HG03159 (cell line): ENCODE measurements at regions not wholly inside any gene's neighbourhood (a gene's known extent, or its start where the extent isn't known, plus 50 kb on each side); places are given as distances from the start of the nearest gene placed in this dataset.

Source experiments
- ATAC-seq: cut with Tn5 transposase; IDR thresholded peaks from one replicate; pipeline ENCODE4 v1.9.1; 2021; ENCODE audit warnings: mild to moderate bottlenecking, moderate library complexity; ENCODE audit not compliant: unreplicated experiment

DNA sequence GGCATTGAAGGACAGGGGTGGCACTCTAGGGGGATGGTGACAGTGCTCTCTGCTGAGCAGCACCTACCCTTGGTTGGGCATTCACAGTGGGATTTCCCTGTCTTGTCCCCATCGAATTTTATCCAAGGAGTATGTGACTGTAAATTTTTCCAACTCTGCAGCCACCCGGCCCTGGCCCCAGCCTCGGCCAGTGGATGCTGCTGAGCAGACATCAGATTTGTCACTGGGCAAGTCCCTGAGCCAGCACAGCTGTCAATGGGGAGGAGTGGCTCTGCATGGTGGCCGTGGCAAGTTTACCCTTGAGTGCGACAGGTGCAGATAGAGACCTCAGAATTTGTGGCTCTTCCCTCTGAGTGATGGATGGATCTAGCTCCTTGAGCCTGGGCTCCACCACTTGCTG lies 240.2 kb upstream of the CSF3R start:
- ATAC-seq: no peak

DNA sequence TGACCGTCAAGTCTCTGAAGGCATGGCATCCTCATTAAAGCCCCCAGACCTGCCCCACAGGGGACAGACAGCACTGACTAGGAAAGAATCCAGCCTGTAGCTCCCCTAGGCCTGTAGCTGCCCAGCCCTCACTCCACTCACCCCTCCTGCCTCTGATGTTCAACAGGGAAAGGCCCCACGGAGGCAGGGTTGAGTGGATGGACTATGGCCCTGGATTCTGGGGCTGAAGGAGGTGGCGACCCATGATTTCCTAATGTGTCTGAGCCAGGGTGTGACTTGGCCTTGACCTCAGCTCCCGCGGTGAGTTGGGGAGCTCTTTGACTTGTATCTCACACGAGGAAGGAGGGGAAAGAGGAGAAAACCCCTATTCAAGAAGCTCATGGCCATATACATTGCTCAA lies 238.5 kb upstream of the CSF3R start:
- ATAC-seq: no peak

DNA sequence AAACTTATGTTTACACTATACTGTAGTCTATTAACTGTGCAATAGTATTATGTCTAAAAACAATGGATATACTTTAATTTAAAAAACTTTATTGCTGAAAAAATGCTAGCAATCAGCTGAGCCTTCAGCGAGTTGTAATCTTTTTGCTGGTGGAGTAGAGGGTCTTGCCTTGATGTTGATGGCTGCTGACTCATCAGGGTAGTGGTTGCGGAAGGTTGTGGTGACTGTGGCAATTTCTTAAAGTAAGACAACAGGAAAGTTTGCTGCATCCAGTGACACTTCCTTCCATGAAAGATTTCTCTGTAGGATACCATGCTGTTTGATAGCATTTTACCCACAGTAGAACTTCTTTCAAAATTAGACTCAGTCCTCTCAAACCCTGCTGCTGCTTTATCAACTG lies 234.7 kb upstream of the CSF3R start:
- no peak for ATAC-seq

DNA sequence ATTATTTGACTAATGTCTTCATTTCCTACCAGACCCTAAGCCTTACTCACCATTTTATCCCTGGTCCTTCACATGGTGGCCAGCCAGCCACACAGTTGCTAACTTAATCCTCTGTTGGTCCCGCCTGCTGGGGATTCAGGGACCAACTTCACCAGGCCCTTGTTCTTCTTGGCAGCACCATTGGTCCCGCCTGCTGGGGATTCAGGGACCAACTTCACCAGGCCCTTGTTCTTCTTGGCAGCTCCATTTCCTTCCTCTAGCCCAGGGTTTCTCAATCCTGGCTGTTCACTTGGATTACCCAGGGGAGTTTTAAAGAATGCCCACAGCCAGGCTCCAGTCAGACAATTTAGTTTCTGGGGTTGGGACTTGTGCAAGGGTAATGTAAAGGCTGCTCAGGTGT lies 233.1 kb upstream of the CSF3R start:
- ATAC-seq: no peak

DNA sequence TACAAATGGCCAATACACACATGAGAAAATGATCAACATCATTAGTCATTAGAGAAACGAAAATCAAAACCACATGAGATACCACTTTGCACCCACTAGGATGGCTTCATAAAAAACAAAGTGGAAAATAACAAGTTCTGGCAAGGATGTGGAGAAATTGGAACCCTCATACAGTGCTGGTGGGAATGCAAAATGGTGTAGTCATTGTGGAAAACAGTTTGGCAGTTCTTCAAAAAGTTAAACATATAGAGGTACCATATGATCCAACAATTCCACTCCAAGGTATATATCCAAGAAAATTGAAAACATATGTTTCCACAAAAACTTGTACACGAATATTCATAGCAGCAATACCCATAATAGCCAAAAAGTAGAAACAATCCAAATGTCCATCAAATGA lies 231.6 kb upstream of the CSF3R start:
- no peak for ATAC-seq

DNA sequence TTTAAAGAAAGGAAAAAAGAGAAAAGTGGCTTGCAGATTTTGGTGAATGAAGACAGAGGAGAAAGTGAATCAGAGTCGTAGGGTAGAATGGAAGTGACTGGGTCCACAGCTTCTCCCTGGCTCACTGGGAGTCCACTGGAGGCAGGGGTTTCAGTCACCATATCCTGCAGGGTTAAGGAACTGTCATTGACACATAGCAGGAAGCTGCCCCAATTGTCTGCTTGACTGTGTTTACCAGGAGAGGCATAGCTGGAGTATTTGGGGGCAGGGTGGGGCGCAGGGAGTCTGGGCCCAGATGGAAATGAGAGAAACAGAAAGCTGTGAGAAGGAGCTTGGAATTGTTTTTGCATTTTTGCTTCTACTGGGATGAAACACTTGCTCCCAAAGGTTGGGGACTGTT lies 228.8 kb upstream of the CSF3R start:
- no peak for ATAC-seq

DNA sequence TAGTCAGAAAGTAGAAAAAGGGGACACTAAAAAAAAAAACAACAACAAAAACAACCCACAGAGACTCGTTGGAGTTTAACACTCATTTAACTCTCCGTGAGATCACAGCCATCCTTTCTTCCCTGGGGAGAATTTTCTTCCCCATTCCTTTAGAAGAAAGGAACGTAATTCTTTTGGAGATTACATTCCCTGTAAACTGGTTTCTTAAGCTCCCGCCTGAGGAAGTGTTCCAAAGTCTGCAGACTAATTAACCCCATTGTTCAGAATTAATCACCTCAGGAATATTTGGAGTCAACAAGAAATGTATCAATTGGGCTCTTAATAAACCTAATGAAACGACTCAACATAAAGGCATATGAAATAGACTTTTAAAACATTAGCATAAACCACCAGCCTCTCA lies 228.2 kb upstream of the CSF3R start:
- ATAC-seq: no peak

DNA sequence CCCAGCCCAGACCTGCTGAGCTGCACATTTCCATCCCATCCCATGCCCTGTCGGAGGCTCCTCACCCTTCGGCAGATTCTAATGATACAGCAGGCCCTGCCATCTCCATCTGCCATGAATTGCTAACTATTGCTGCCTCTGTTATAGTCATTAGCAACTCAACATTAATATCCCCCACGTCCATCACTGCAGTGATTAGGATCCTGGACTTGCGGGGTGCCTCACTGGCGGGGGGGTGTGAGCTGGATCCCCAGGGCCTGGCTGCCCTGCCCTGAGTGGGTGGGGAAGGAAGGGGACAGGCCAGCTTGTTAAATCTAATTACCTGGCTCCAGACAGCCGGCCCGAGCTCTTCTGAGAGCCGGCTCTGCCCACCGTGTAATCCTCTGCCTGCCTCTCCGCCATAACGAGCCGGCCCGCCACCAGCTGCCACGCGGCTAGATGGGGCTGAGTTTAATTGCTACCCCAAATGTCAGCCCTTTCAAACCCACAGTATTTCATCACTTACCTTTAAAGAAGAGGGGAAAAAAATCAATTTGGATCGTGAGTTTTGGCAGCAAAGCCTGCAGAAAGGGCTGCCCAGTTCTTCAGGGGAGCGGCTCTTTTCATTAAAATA lies 227.3 kb upstream of the CSF3R start:
- no peak for ATAC-seq

DNA sequence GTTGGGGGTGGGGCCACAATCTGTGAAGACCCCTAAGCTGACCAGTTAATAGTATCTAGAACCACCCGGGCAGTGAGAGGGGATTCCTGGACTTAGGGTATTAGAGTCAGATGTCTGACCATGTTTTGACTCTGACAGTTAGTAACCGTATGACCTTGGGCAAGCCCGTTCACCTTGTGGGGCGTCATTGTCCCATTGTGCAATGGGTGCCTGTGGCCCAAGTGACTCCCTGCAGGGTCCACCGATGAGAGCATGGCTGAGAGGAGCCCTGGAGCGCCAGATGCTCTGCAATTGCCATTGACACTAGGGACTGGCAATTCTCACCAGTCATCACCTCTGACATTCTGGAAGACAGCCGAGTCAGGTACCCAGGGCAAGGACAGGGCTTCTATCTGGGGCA lies 225.9 kb upstream of the CSF3R start:
- ATAC-seq: no peak

DNA sequence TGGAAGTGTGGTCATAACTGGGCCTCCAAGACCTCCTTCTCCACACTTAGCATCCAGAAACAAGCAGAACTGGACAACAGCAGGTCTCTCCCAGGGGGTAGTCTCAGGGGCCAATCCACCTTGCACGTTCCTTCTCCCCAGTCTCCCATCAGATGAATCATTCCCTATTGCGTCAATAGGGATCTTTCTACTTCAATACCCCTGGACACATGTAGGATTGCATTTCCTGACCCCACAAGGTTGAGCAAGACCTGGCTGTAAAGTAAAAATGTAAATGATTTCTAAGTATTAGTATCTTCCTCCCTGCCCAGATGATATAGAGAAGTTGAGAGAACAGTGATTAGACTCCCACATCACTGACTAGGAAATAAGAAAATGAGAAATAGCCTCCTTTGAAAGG lies 224.5 kb upstream of the CSF3R start:
- no peak for ATAC-seq

DNA sequence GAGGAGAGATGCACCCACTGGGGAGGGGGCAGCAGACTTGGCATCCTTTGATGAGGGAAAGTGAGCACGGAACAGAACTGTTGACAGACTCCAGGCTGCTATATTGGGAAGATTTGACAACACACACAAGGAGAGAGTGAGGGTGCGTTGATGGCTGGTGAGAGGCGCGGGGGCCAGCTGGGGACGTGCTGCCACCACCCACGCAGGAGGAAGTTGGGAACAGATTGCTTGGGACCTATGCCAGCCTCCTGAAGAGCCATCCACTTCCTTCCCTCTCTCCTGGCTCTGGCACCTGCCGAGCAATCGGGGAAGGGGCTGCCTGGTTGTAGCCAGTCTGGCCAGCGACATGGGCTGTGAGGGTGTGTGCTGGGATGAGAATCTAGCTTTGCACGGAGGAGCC lies 223.7 kb upstream of the CSF3R start:
- ATAC-seq: no peak

DNA sequence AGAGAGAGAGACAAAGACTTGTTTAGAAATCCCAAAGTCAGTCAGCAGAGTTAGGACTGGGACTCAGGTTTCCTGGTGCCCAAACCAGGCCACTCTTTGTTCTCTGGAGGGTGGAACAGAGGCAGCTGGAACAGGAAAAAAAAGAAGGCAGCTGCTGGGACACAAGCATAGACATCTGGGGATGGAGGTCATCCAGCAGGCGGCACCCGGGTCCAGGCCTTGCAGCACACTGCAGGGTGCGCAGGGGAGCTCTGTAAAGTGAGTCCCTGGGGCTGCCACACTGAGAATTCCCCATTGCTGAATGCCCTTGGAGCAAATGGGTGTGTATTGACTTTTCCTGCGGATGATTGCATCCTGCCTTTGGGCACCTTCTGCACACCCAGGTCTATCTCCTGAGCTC lies 222.9 kb upstream of the CSF3R start:
- ATAC-seq: no peak

DNA sequence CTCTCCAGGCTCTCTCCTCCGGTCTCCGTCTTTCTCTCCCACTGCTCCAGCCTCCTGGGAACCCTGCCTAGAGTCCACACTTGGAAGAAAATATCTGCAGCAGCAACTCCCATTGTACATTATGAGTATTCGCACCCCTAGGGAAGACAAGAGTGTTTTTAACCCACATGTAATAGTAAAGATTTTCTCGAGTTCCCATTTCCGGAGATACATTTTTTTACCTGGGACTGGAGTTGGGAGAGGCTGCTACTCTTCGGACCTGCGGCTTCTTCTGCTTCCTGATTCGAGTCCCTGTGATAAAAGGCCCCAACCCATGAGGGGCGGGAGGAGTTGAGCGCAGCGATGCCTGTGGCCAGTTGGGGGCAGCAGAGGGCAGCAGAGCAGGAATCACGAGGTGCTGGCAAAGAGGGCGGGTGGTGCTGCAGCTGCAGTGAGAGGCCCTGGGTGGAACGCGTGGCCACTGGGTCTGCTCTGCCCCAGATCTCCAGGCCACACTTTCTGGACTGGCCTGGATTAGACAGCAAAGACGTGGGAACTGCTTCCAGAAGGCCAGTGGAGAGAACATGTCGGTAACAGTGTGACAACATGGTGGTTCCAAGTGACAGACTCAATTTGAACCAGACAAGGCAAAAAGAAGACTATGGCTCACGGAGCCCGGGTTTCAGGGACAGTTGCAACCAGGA lies 221.0 kb upstream of the CSF3R start:
- ATAC-seq: peak; percentile 70

DNA sequence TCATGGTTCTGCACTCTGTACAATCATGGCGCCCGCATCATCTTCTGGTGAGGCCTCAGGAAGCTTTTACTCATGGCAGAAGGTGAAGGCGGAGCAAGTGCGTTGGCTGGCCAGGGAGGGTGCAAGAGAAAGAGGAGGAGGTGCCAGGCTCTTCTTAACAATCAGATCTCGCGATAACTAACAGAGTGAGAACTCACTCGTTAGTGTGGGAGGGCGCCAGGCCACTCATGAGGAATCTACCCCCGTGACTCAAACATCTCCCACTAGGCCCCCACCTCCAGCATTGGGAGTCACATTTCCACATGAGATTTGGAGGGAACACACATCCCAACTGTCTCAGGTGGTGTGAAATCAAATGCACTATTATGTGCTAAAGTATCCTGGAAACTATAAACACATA lies 220.2 kb upstream of the CSF3R start:
- no peak for ATAC-seq

DNA sequence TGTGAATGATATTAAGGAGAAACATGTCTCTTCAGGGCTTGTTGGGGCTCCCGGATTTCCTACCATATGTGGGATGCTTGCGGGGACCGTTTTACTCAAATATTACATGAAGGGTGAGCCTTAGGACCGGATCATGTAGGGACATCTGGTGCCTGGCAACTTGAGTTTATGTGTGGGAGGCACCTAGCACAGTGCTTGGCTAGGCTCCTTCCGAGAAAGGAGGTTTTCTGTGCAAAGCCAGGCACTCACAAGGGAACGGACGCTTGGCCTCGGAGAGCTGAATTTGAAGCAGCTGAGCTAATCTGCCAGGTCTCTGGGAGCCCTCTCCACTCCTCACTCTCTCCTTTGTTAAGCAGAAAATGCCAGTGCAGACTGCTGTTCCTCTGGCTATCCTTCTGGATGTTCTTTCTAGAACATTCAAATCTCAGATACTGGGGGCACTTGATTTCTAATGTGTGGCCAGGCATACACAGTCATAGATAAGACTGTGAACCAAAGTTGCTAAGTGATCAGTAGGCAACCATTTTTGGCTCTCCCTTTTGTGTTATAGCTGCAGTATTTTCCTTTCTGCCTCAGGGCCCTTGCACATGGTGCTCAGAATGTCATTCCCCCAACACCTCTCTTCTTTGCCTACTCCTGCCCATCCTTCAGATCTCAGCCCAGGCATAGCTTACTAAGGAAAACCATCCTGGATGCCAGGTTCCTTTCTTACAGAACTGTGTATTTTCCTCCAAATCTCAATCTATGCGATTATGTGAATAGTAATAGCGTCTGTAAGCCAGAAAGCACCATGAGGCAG lies 216.6 kb upstream of the CSF3R start:
- ATAC-seq: no peak

DNA sequence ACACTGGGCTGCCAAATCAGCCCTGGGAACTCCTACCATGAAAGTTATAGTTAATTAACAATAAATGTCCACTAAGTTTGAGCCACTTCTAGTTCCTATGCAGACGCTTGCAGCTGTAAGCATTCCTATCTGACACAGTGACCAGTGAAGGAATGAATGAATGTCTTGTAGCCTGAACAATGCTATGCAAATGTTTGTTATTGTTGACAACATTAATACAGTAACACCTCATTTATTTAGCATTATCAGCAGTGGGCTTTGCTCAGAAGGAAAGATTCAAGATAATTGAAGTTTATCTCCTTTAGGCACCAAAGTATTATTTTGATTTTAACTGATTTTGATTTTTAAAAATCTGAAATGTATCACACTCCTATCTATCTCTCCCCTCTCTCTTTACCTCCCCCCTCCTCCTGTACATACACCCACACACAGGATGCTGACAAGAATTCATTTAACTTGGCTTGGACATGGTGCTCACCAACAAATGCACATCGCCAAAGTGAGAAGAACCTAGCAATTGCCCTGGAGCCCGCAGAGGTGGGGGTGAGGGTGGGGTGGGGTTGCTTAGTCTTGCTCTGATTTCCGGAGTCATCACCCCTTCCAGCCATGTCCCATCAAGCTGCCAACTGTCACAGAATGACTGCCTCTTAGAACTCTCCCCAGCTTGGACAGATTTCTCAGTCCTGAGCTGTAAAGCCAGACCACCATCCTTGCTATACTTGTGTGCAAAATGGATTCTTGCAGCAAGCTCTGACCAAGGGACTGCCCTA lies 215.3 kb upstream of the CSF3R start:
- no peak for ATAC-seq

DNA sequence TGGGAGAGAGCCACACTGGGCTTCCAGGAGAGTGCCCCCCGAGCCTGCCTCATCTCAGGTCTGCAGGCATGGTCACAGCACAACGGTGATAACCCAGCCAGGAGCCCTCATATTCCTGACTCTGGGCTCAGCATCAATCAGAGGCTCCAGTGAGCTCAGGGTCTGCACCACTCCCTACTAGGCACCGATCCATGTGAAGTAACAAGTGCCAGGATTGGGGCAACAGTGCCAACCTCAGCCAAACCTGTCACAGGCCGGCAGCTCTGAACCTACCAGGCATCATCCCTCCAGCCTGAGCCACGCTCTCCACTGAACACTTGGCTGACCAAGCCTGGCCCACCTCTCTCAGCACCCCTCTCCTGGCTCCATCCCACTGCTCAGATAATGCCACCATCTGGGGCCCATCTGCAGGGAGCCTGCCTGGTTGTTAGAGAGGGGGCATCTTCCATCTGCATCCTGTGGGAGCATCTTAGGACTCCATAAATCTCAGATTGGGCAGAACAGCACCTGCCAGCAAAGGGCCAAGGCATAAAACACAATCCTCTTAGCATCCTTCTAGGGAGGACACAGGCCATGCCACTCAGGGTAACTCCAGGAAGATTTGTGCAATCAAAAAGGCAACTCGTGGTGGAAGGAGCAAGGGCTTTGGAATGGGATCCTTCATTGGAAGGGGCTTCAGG lies 213.7 kb upstream of the CSF3R start:
- ATAC-seq: no peak

DNA sequence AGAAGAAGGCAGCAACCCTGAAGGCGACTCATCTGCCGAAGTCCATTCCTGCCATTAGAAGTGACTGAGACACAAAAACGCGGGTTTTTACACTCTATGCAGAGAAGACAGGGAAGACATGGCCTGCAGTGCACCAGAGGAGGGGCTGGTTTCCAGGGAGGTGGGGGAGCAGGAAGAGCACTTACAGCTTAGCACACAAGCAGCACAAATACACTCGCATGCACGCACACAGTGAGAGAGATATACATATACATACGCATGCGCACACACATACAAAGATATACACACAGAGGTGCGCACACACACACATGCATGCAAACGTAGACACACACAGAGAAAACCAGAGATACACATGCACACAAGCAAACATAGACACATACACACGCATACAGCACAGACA lies 210.9 kb upstream of the CSF3R start:
- ATAC-seq: no peak

DNA sequence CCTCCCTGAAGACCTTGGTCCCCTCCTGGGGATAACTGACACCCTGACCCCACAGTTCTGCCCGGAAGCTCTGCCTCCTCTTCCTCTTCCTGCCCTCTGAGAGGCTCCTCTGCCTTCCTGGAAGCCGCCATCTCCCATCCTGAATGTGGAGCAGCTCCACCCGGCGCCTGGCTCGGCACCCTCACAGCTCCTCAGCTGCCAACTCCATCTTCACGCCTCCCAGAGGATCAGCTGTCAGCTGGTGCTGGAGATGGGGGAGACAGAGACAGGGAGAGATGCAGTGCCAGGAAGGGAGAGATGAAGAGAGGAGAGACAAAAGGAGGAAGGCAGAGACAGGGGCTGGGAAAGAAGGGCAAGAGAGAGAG lies 210.4 kb upstream of the CSF3R start:
- ATAC-seq: no peak

DNA sequence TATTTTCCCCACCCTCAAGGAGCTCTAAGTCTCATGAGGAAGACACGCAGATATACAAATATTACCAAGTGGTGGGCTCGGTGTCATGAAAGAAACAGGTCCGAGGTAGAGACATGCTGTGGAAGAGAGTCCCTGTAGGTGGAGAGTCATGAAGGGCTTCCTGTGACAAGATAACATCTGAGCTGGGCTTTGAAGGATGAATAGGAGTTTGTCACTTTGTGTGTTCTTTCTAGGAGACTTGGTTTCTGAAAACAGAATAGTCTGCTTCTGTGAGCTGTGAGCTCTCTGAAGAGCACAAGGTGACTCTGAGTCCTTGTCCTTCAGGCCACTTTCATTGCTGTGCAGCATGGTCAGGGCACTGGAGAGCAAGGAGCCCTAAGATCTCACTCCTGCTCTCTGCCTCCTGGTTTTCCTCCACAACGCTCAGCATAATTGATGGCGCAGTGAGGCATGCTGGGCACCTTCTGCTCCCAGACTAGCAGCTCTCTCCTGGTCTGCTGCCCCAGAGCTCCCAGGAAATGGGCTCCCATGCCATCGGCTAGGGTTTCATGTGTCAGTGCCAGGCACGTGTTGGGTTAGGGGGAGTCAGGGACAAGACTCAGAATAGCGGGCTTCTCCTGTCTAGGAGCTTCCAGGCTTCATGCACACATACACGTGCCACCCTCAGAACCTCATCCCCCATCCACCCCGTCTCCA lies 209.9 kb upstream of the CSF3R start:
- ATAC-seq: no peak
